GM21423 (cell line): ENCODE measurements at regions not wholly inside any gene's neighbourhood (a gene's known extent, or its start where the extent isn't known, plus 50 kb on each side); places are given as distances from the start of the nearest gene placed in this dataset.
"Not testable (repeated sequence)": the region's sequence is repeated elsewhere in the genome, so short reads cannot be mapped to it uniquely, and the experiment has no call there.

Experiments
- ATAC-seq: cut with Tn5 transposase; IDR thresholded peaks from one replicate; pipeline ENCODE4 v1.9.1; 2021; ENCODE audit warnings: mild to moderate bottlenecking, moderate library complexity; ENCODE audit not compliant: unreplicated experiment

- no peak for ATAC-seq
Observed at GRCh38 chr1:220942278-220942677, 63.0 kb downstream of the HLX start.

- ATAC-seq, result not testable (repeated sequence)
Observed at GRCh38 chr1:220942914-220943313, 63.7 kb downstream of the HLX start.

- no peak for ATAC-seq
Observed at GRCh38 chr1:220943319-220943996, 64.2 kb downstream of the HLX start.

- no peak for ATAC-seq
Observed at GRCh38 chr1:220950576-220950975, 71.3 kb downstream of the HLX start.

- ATAC-seq, result no peak
Observed at GRCh38 chr1:220952961-220953643, 73.9 kb downstream of the HLX start.

- no peak for ATAC-seq
Observed at GRCh38 chr1:220954321-220955075, 75.3 kb downstream of the HLX start.

GRCh38 chr1:220955116-220955515 is 75.9 kb downstream of the HLX start:
- ATAC-seq, result no peak

GRCh38 chr1:220956501-220957232 is 77.4 kb downstream of the HLX start:
- ATAC-seq, result no peak

- ATAC-seq, result no peak
Observed at GRCh38 chr1:220957233-220957605, 78.0 kb downstream of the HLX start.

GRCh38 chr1:220958234-220958633 is 79.0 kb downstream of the HLX start:
- ATAC-seq, result no peak

- ATAC-seq, result no peak
Observed at GRCh38 chr1:220962031-220962751, 82.9 kb downstream of the HLX start.

GRCh38 chr1:220966041-220966440 is 86.8 kb downstream of the HLX start:
- no peak for ATAC-seq

GRCh38 chr1:220966473-220966872 is 87.2 kb downstream of the HLX start:
- ATAC-seq, result no peak

- no peak for ATAC-seq
Observed at GRCh38 chr1:220966881-220967611, 87.8 kb downstream of the HLX start.

- ATAC-seq, result no peak
Observed at GRCh38 chr1:220967911-220968310, 88.7 kb downstream of the HLX start.

GRCh38 chr1:220969281-220969680 is 90.0 kb downstream of the HLX start:
- ATAC-seq, result not testable (repeated sequence)

GRCh38 chr1:220970311-220970710 is 91.1 kb downstream of the HLX start:
- ATAC-seq, result no peak

- no peak for ATAC-seq
Observed at GRCh38 chr1:220971221-220971620, 92.0 kb downstream of the HLX start.

- ATAC-seq, result no peak
Observed at GRCh38 chr1:220974431-220974830, 95.2 kb downstream of the HLX start.

GRCh38 chr1:220976390-220976789 is 97.1 kb downstream of the HLX start:
- ATAC-seq, result no peak
